ENCODE measurements at regions not wholly inside any gene's neighbourhood (a gene's known extent, or its start where the extent isn't known, plus 50 kb on each side); places are given as distances from the start of the nearest gene placed in this dataset.

- CTCF ChIA-PET: interaction anchor here (1.4 kb wide), 1 partner anchor 11 kb away, joined by 5 read pairs; no protein-coding TSS in a partner anchor
- Histone ChIP-seq H3K9me3 (ENCODE audit: control insufficient read depth, insufficient read depth, low read length) (peaks cover 7% of the 10 kb centered on the region; the same call in 1 of the 2 replicates), H3K27me3 (ENCODE audit: control insufficient read depth, insufficient read depth, low read length) (no peaks in the 10 kb centered on the region), H3K27ac (ENCODE audit: low read depth, low read length) (no peak overlapping the region), H3K4me3 (ENCODE audit: low read depth, low read length) (no peak overlapping the region)
- POLR2A ChIA-PET: no interaction called here
- TF ChIP-seq CTCF (IDR thresholded peaks at IDR 0.05; ENCODE audit: low read depth, low read length): no peak
- DNase-seq (ENCODE audit: low read depth, low spot score): no peak
These were observed 79.2 kb downstream of the PLK2 start for GRCh38 chr5:58380655-58381054.

DNA sequence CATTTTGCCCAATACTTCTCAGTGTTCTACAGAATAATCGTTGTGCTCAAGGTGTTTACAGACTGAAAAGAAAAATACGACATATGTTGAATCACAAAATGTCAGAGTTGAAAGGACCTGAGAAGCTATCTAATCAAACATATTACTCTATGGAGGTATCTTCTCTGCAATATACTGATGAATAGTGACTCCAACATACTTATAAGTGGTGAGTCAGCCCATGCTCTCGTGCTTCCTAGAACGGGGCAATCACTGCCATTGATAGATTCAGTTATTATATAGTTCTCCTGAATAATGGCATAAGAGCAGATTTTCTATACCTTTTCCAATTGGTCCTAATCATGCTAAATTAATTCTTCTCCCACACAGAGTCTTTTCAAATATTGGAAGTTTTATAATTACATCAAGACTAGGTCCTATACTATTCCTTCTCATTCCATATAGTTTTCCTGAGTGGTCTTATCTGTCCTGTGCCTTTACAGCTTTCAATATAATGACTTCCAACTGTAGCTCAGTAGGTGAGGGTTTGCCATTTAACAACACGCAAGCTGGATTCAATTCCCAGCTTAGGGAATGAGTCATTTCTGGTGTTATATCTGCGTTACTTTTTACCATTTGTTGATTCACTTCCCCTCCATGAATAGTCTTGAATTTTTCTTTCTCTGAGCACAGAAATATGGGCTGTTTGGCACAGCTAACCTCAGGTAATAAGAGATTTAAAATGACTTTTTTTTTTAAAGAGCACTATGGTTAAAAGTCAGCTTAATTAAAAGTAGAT is 81.1 kb downstream of the PLK2 start:
- H3K9me3 ChIP-seq (ENCODE audit: control insufficient read depth, insufficient read depth, low read length): peaks cover 7% of the 10 kb centered on the region; the same call in 1 of the 2 replicates
- H3K4me3 ChIP-seq (ENCODE audit: low read depth, low read length): no peak overlapping the region
- no peak for TF ChIP-seq CTCF (IDR thresholded peaks at IDR 0.05; ENCODE audit: low read depth, low read length)
- no peaks in the 10 kb centered on the region for H3K27me3 ChIP-seq (ENCODE audit: control insufficient read depth, insufficient read depth, low read length)
- ChIA-PET CTCF (interaction anchor here (0.6 kb wide), 1 partner anchor 23 kb away, joined by 3 read pairs; no protein-coding TSS in a partner anchor), POLR2A (no interaction called here)
- no peak for DNase-seq (ENCODE audit: low read depth, low spot score)
- no peak overlapping the region for H3K27ac ChIP-seq (ENCODE audit: low read depth, low read length)

DNA sequence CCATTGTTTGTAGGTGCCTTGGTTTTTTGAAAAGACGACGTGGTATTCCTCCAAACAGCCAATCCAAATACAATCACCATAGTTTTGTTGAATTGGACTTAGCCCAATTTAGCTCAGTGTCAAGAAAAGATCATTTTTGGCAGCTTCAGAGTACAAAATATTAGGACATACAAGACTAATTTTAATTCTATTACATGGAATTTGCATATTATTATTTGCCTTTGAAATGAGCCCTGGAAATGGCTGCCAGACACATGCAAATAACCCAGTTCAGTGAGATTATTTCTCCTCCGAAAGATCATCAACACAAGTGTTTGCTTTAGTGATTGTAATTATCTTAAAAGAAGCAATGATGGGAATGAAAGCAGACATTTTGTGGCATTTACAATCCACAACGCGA is 89.3 kb downstream of the PLK2 start:
- no peak overlapping the region for H3K27ac ChIP-seq (ENCODE audit: low read depth, low read length)
- POLR2A ChIA-PET: no interaction called here
- no peak for DNase-seq (ENCODE audit: low read depth, low spot score)
- CTCF ChIA-PET: no interaction called here
- H3K4me3 ChIP-seq (ENCODE audit: low read depth, low read length): no peak overlapping the region
- no peaks in the 10 kb centered on the region for H3K27me3 ChIP-seq (ENCODE audit: control insufficient read depth, insufficient read depth, low read length)
- TF ChIP-seq CTCF (IDR thresholded peaks at IDR 0.05; ENCODE audit: low read depth, low read length): no peak
- H3K9me3 ChIP-seq (ENCODE audit: control insufficient read depth, insufficient read depth, low read length): no peaks in the 10 kb centered on the region

DNA sequence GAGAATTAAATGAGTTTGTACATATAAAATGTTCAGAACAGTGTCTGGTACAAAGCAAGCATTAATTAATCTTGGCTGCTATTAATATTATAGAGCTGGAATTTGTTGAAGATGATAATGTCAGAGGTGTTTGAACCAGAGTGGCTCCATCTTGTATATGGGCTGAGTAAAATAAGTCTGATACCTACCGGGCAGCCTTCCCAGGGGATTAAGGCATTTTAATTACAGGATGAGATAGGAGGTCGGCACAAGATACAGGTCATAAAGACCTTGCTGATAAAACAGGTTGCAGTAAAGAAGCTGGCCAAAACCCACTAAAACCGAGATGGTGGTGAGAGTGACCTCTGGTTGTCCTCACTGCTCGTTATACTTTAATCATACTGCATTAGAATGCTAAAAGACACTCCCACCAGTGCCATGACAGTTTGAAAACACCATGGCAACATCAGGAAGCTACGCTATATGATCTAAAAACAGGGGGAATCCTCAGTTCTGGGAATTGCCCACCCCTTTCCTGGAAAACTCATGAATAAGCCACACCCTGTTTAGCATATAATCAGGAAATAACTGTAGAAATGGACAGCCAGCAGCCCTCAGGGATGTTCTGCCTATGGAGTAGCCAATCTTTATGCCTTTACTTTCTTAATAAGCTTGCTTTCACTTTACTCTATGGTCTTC is 90.2 kb downstream of the PLK2 start:
- ChIA-PET POLR2A (no interaction called here), CTCF (no interaction called here)
- no peak for TF ChIP-seq CTCF (IDR thresholded peaks at IDR 0.05; ENCODE audit: low read depth, low read length)

GRCh38 chr5:58366461-58366860 is 93.4 kb downstream of the PLK2 start:
- POLR2A ChIA-PET: no interaction called here
- Histone ChIP-seq H3K9me3 (ENCODE audit: control insufficient read depth, insufficient read depth, low read length) (no peaks in the 10 kb centered on the region), H3K27ac (ENCODE audit: low read depth, low read length) (no peak overlapping the region), H3K4me3 (ENCODE audit: low read depth, low read length) (no peak overlapping the region), H3K27me3 (ENCODE audit: control insufficient read depth, insufficient read depth, low read length) (no peaks in the 10 kb centered on the region)
- TF ChIP-seq CTCF (IDR thresholded peaks at IDR 0.05; ENCODE audit: low read depth, low read length): no peak
- CTCF ChIA-PET: interaction anchor here (0.6 to 1.2 kb wide), 2 partner anchors 15 to 587 kb away, joined by 3 to 5 read pairs; no protein-coding TSS in a partner anchor
- DNase-seq (ENCODE audit: low read depth, low spot score): no peak

More for the DNA sequence above, 90.2 kb downstream of the PLK2 start:
- no peak overlapping the region for H3K27ac ChIP-seq (ENCODE audit: low read depth, low read length)
- H3K4me3 ChIP-seq (ENCODE audit: low read depth, low read length): no peak overlapping the region
- H3K9me3 ChIP-seq (ENCODE audit: control insufficient read depth, insufficient read depth, low read length): no peaks in the 10 kb centered on the region
- no peak for DNase-seq (ENCODE audit: low read depth, low spot score)
- H3K27me3 ChIP-seq (ENCODE audit: control insufficient read depth, insufficient read depth, low read length): no peaks in the 10 kb centered on the region
